Lower lobe of right lung (tissue), 2 donors: ENCODE measurements at regions not wholly inside any gene's neighbourhood (a gene's known extent, or its start where the extent isn't known, plus 50 kb on each side); places are given as distances from the start of the nearest gene placed in this dataset.

Experiments
- ATAC-seq, 2 donors: fragments of 200-7000 bp; cut with Tn5 transposase; one replicate each; pipeline ENCODE4 v1.9.1; 2020 to 2022; ENCODE audit warnings: mild to moderate bottlenecking in 2 of 2, moderate library complexity in 2 of 2
- DNase-seq: peaks from one replicate; pipeline ENCODE4 v3.0.0-alpha.2; 2020
- H3K27ac ChIP-seq: fragments of 200-600 bp; one replicate; pipeline ENCODE4 v1.8.0; 2022
- H3K27me3 ChIP-seq: fragments of 200-600 bp; one replicate; pipeline ENCODE4 v1.8.0; 2022; ENCODE audit warnings: low read depth
- H3K36me3 ChIP-seq: fragments of 200-600 bp; one replicate; pipeline ENCODE4 v1.8.0; 2022; ENCODE audit warnings: mild to moderate bottlenecking
- H3K4me1 ChIP-seq: fragments of 200-600 bp; one replicate; pipeline ENCODE4 v1.8.0; 2022
- H3K4me3 ChIP-seq: fragments of 200-600 bp; one replicate; pipeline ENCODE4 v1.8.0; 2022; ENCODE audit warnings: mild to moderate bottlenecking
- H3K9me3 ChIP-seq: fragments of 200-600 bp; one replicate; pipeline ENCODE4 v1.8.0; 2022
- CTCF ChIP-seq: fragments of 200-600 bp; IDR thresholded peaks from one replicate; pipeline ENCODE4 v1.8.0; 2022; ENCODE audit warnings: antibody characterized with exemption, mild to moderate bottlenecking
- intact Hi-C: fragments of 100-400 bp; cut with DNase I; formaldehyde crosslinking; loops from one replicate; pipeline ENCODE4 v1.11.0; 2022
- donor health status: DM: no; HTN: yes; CAD: no; lungs with severe emphysema.

GRCh38 chr10:71042699-71043098 is 154.3 kb upstream of the PCBD1 start:
- no peaks in the 10 kb centered on the region for H3K4me1 ChIP-seq
- no peak for DNase-seq
- no peak overlapping the region for H3K27ac ChIP-seq
- H3K36me3 ChIP-seq: no peaks in the 10 kb centered on the region
- peaks cover 7% of the 10 kb centered on the region for H3K27me3 ChIP-seq
- intact Hi-C loops: no loop called here
- no peak for ATAC-seq
- no peak overlapping the region for H3K4me3 ChIP-seq
- no peaks in the 10 kb centered on the region for H3K9me3 ChIP-seq
- no peak for TF ChIP-seq CTCF

- no peak overlapping the region for H3K27ac ChIP-seq
- no peaks in the 10 kb centered on the region for H3K9me3 ChIP-seq
- H3K36me3 ChIP-seq: no peaks in the 10 kb centered on the region
- TF ChIP-seq CTCF: no peak
- no peak for DNase-seq
- no peak overlapping the region for H3K4me3 ChIP-seq
- no peaks in the 10 kb centered on the region for H3K4me1 ChIP-seq
- intact Hi-C loops: no loop called here
- no peak for ATAC-seq
- H3K27me3 ChIP-seq: peaks cover 7% of the 10 kb centered on the region
These were observed 155.5 kb upstream of the PCBD1 start for GRCh38 chr10:71043858-71044257.

GRCh38 chr10:71044720-71045119 is 156.4 kb upstream of the PCBD1 start:
- H3K4me3 ChIP-seq: no peak overlapping the region
- peaks cover 7% of the 10 kb centered on the region for H3K27me3 ChIP-seq
- no peaks in the 10 kb centered on the region for H3K4me1 ChIP-seq
- TF ChIP-seq CTCF: no peak
- no peaks in the 10 kb centered on the region for H3K36me3 ChIP-seq
- H3K27ac ChIP-seq: no peak overlapping the region
- DNase-seq (no peak), ATAC-seq (no peak)
- intact Hi-C loops: no loop called here
- no peaks in the 10 kb centered on the region for H3K9me3 ChIP-seq

- Histone ChIP-seq H3K27me3 (peaks cover 7% of the 10 kb centered on the region), H3K4me1 (no peaks in the 10 kb centered on the region), H3K4me3 (no peak overlapping the region), H3K27ac (no peak overlapping the region), H3K9me3 (no peaks in the 10 kb centered on the region), H3K36me3 (no peaks in the 10 kb centered on the region)
- no peak for TF ChIP-seq CTCF
- ATAC-seq (peak; percentile 54 to 71), DNase-seq (peak; percentile 70)
- intact Hi-C loops: no loop called here
These were observed 156.9 kb upstream of the PCBD1 start for GRCh38 chr10:71045204-71045809.

GRCh38 chr10:71045936-71046335 is 157.6 kb upstream of the PCBD1 start:
- Histone ChIP-seq H3K4me1 (no peaks in the 10 kb centered on the region), H3K4me3 (no peak overlapping the region), H3K36me3 (no peaks in the 10 kb centered on the region), H3K27ac (no peak overlapping the region), H3K27me3 (peaks cover 7% of the 10 kb centered on the region), H3K9me3 (no peaks in the 10 kb centered on the region)
- TF ChIP-seq CTCF: no peak
- DNase-seq: peak; percentile 28
- intact Hi-C loops: no loop called here
- ATAC-seq: no peak
